ENCODE measurements at regions not wholly inside any gene's neighbourhood (a gene's known extent, or its start where the extent isn't known, plus 50 kb on each side); places are given as distances from the start of the nearest gene placed in this dataset.

DNA sequence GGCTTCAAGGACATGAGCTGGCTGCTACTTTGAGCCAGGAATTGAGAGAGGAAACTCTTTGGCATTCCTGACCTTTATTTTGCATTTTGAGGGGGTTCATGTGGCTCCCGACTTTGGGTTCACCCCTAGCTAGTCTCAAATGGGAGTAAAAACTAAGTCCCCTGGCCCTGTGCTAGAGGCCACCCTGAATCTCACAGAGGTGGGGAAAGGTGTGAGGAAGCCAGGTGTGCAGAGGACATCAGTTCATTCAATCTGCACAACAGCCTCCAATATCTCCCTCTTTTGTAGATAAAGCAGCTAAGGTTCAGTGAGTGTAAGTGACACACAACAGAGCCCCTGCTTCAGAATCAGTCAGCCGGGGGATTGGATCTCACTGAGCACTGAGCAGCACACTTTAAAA is 325.7 kb downstream of the DCDC2C start:
- H3K4me1 ChIP-seq, result no peaks in the 10 kb centered on the region
- H3K27me3 ChIP-seq, result no peaks in the 10 kb centered on the region
- DNase-seq, result no peak
- H3K36me3 ChIP-seq (ENCODE audit: low read depth, missing control alignments), result no peaks in the 10 kb centered on the region
- no peaks in the 10 kb centered on the region for H3K9me3 ChIP-seq
- WGBS, 2 donors, result 75 to 88% methylated on average over 2 of the region's 2 CpGs
- intact Hi-C loops (cut with DNase I; ENCODE audit: low total_unique reads), result no loop called here
- H3K4me3 ChIP-seq, result no peak overlapping the region
- no peak overlapping the region for H3K27ac ChIP-seq
- TF ChIP-seq, protein P1, sequence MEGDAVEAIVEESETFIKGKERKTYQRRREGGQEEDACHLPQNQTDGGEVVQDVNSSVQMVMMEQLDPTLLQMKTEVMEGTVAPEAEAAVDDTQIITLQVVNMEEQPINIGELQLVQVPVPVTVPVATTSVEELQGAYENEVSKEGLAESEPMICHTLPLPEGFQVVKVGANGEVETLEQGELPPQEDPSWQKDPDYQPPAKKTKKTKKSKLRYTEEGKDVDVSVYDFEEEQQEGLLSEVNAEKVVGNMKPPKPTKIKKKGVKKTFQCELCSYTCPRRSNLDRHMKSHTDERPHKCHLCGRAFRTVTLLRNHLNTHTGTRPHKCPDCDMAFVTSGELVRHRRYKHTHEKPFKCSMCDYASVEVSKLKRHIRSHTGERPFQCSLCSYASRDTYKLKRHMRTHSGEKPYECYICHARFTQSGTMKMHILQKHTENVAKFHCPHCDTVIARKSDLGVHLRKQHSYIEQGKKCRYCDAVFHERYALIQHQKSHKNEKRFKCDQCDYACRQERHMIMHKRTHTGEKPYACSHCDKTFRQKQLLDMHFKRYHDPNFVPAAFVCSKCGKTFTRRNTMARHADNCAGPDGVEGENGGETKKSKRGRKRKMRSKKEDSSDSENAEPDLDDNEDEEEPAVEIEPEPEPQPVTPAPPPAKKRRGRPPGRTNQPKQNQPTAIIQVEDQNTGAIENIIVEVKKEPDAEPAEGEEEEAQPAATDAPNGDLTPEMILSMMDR (IDR thresholded peaks at IDR 0.05), result no peak
- TF ChIP-seq POLR2A (IDR thresholded peaks at IDR 0.05), result no peak

DNA sequence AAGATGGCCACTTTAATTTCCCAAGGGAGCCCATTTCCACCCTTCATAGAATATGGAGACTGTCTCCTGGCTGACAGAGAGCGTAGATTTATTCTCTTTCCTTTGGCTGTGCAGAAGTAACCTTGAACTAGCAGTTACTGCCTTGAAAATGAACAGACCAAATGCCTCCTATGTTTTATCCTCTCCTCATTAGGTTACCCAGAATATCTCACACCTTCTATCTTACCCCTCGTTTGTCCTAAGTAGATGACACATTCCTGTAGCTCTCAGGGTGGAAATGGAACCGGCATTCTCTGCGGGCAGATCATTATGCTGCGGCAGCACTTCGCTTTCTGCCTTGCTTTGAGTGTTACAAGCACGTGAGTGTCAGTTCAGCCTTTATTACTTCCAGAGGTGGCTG is 336.5 kb downstream of the DCDC2C start:
- no peaks in the 10 kb centered on the region for H3K9me3 ChIP-seq
- DNase-seq, result no peak
- H3K4me1 ChIP-seq, result no peaks in the 10 kb centered on the region
- H3K27ac ChIP-seq, result no peak overlapping the region
- no peaks in the 10 kb centered on the region for H3K27me3 ChIP-seq
- WGBS, 2 donors, result 32 to 36% methylated on average over 7 of the region's 7 CpGs
- no peaks in the 10 kb centered on the region for H3K36me3 ChIP-seq (ENCODE audit: low read depth, missing control alignments)
- no peak overlapping the region for H3K4me3 ChIP-seq
- intact Hi-C loops (cut with DNase I; ENCODE audit: low total_unique reads), result no loop called here
- no peak for TF ChIP-seq POLR2A (IDR thresholded peaks at IDR 0.05)
- TF ChIP-seq, protein P1 (IDR thresholded peaks at IDR 0.05), result no peak

DNA sequence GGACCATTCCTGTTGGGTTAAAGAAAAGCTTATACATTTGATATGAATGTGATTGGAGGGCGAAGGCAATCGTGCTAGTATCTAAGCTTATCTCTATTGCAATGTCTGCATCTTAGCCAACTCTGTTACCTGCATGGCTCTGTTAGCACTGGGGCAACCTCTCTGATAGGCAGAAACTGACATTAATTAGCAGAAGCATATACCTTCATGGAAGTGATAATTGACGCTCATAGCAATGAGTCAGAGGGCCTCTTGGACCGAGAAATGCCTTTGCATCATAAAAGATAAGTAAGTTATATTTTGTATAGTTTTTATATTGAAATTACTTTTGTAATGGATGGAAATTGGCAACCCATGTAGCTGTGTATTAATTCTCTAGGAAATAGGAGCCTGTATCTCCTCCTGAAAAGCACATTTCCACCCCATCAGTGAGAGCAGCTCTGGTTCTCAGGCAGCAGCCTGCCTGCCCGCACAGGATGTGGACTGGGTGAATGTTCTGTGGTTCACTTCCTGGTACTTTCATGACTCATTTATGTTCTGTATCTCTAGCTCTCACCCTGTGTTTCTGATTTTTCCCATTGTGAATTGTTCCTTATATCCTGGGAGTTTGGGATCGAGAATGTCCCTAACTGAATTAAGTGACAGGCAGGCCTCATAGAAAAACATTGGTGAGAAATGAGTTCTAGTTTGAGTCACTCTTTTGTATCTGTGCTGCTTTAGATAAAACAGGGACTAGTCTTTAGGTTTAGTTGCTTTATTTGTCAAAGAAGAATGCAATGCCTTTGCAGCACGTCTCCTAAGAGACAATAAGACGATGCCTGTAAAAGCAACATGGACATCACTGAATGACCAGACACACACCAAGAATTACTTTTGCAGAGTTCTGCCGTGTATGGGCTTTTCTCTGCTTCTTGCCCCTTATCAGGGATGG is 344.9 kb downstream of the DCDC2C start:
- Histone ChIP-seq H3K27ac (no peak overlapping the region), H3K36me3 (ENCODE audit: low read depth, missing control alignments) (no peaks in the 10 kb centered on the region), H3K9me3 (no peaks in the 10 kb centered on the region), H3K27me3 (no peaks in the 10 kb centered on the region), H3K4me3 (no peak overlapping the region), H3K4me1 (no peaks in the 10 kb centered on the region)
- intact Hi-C loops (cut with DNase I; ENCODE audit: low total_unique reads), result no loop called here
- DNase-seq, result no peak
- 78 to 85% methylated on average over 9 of the region's 9 CpGs for WGBS, 2 donors
- TF ChIP-seq, protein P1 (IDR thresholded peaks at IDR 0.05), result no peak
- TF ChIP-seq POLR2A (IDR thresholded peaks at IDR 0.05), result no peak

DNA sequence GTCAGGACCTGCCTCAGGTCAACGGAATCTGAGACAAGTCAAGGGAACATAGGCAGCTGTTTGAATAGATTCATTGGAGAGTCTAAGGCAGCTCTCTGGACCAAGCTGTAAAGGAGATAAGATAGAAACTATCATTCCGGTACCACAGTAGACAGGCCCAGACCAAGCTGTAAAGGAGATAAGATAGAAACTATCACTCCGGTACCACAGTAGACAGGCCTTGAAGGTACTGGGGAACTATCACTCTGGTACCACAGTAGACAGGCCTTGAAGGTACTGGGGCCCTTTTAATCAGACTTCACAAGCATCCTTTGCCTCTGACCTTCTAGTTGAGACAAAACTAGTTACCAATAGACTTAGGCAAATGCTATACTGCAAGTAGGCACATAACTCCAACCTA is 346.1 kb downstream of the DCDC2C start:
- no peaks in the 10 kb centered on the region for H3K27me3 ChIP-seq
- DNase-seq, result no peak
- H3K4me1 ChIP-seq, result no peaks in the 10 kb centered on the region
- TF ChIP-seq, protein P1 (IDR thresholded peaks at IDR 0.05), result no peak
- no peak for TF ChIP-seq POLR2A (IDR thresholded peaks at IDR 0.05)
- no peaks in the 10 kb centered on the region for H3K36me3 ChIP-seq (ENCODE audit: low read depth, missing control alignments)
- no peaks in the 10 kb centered on the region for H3K9me3 ChIP-seq
- WGBS, 2 donors, result 70 to 77% methylated on average over 3 of the region's 3 CpGs
- no peak overlapping the region for H3K4me3 ChIP-seq
- no peak overlapping the region for H3K27ac ChIP-seq
- intact Hi-C loops (cut with DNase I; ENCODE audit: low total_unique reads), result no loop called here
